ENCODE measurements at regions not wholly inside any gene's neighbourhood (a gene's known extent, or its start where the extent isn't known, plus 50 kb on each side); places are given as distances from the start of the nearest gene placed in this dataset.

DNA sequence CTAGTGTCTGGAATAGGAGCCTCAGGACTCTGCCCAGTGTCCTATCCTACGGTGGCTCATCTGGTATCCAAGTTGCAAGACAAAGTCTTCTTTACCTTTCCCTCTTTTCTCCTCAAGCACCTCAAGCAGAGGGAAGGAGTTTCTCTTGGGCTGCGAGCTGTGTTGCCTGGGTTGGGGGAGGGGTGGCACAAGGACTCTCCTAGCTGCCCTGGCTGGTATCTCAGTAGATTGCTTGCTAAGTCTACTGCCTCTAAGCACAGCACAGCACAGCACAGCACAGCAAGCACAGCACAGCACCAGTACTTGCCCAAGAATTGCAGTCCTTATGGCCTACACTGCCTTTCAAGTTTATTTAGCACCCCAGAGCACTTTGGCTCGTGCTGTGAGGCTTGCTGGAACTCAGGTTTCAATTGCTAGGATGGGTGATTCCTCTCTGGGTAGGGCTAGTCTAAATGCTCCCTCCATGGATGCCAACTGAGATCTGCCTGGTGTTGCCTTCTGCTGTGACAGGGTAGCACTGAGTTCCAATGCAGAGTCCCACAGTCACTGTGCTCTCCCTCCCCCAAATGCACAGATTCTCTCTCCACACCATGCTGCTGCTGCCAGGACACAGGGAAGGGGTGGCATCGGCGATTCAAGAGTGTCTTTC lies 213.1 kb upstream of the POU5F2 start:
- H2BK15ac ChIP-seq (ENCODE audit: low read length), result no peak overlapping the region
- H2BK20ac ChIP-seq (ENCODE audit: low read length), result no peak overlapping the region
- peaks cover 0 to 1% (median 0%) of the 10 kb centered on the region in 4 experiments; a peak in 1 of 7 replicates for H3K27me3 ChIP-seq (replicated peaks in 1 of 4; ENCODE audit: control insufficient read depth in 3 of 4, extremely low read depth in 1 of 4, insufficient read depth in 3 of 4, low read length in 3 of 4)
- 0 out of 2 replicates have a peak overlapping the region, but pooled peaks have one; percentile 21 for H3K18ac ChIP-seq (ENCODE audit: extremely low read depth, low read length)
- ChIA-PET CTCF (ENCODE audit: partially characterized antibody) (no interaction called here), POLR2A (ENCODE audit: partially characterized antibody) (no interaction called here)
- no peak overlapping the region for H3K56ac ChIP-seq (replicated peaks; ENCODE audit: insufficient read length, low read depth, low read length)
- no peaks in the 10 kb centered on the region for H3K9me3 ChIP-seq (ENCODE audit: insufficient read depth in 2 of 2, low read depth in 1 of 2, low read length in 1 of 2)
- peak overlapping the region; percentile 47; the same call in 1 of the 2 replicates for H2AFZ ChIP-seq (ENCODE audit: low read length)
- no peak overlapping the region for H4K5ac ChIP-seq (ENCODE audit: insufficient read length, low read depth, low read length)
- H3K79me2 ChIP-seq (ENCODE audit: control insufficient read depth in 1 of 2, insufficient read depth in 2 of 2, low read length in 2 of 2), result no peaks in the 10 kb centered on the region
- H3K23ac ChIP-seq (ENCODE audit: insufficient read length), result no peak overlapping the region
- no peak overlapping the region for H3K4me3 ChIP-seq (ENCODE audit: extremely low read depth in 1 of 4, insufficient read depth in 2 of 4, low read depth in 3 of 4, low read length in 4 of 4)
- H4K8ac ChIP-seq (ENCODE audit: extremely low read depth, insufficient read depth, low read length), result no peak overlapping the region
- H3K4me1 ChIP-seq (replicated peaks in 1 of 4; ENCODE audit: control insufficient read depth in 3 of 4, insufficient read depth in 4 of 4, low read length in 3 of 4), result peaks cover 0 to 6% (median 2%) of the 10 kb centered on the region in 4 experiments; a peak in 3 of 7 replicates
- 0 out of 4 replicates have a peak, but pooled peaks of 1 of the 2 experiments have one; percentile 5 for TF ChIP-seq RAD21 (IDR thresholded peaks at IDR 0.05 in 1 of 2, conservative IDR thresholded peaks at IDR 0.05 in 1 of 2; ENCODE audit: low read depth in 2 of 2, low read length in 2 of 2)
- TF ChIP-seq, protein P1, sequence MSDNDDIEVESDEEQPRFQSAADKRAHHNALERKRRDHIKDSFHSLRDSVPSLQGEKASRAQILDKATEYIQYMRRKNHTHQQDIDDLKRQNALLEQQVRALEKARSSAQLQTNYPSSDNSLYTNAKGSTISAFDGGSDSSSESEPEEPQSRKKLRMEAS (IDR thresholded peaks at IDR 0.05), result no peak
- TF ChIP-seq BRCA1 (IDR thresholded peaks at IDR 0.05; ENCODE audit: low read depth, low read length), result no peak
- TF ChIP-seq TCF12 (IDR thresholded peaks at IDR 0.05; ENCODE audit: low read depth, low read length), result no peak
- DNase-seq (ENCODE audit: low read depth in 1 of 2, low spot score in 2 of 2) (no peak), FAIRE-seq (no peak)
- H4K20me1 ChIP-seq (replicated peaks in 1 of 2; ENCODE audit: control insufficient read depth in 1 of 2, insufficient read depth in 2 of 2, low read length in 2 of 2), result no peaks in the 10 kb centered on the region
- H2BK12ac ChIP-seq (ENCODE audit: low read depth, low read length), result peak overlapping the region; percentile 30; the same call in 1 of the 2 replicates
- WGBS, 2 experiments (ENCODE audit: extremely low coverage in 1 of 2, insufficient coverage in 1 of 2, insufficient read length in 1 of 2, insufficient replicate concordance in 2 of 2, low coverage in 1 of 2, low lambda C conversion rate in 2 of 2, missing lambda C conversion rate in 1 of 2), result 88% methylated on average over 5 of the region's 5 CpGs; no CpG with 5 or more reads in 1 of the 2 experiments
- H4K91ac ChIP-seq (replicated peaks; ENCODE audit: insufficient read length, low read length), result no peak overlapping the region
- no peaks in the 10 kb centered on the region for H3K79me1 ChIP-seq (ENCODE audit: low read depth, low read length)
- H3K9ac ChIP-seq (replicated peaks in 1 of 4; ENCODE audit: extremely low read depth in 1 of 4, low read depth in 3 of 4, low read length in 3 of 4), result no peak overlapping the region
- no peak overlapping the region for H2BK120ac ChIP-seq (replicated peaks; ENCODE audit: low read depth, low read length)
- peak overlapping the region in 1 of 2 experiments; percentile 25; a peak in 1 of 4 replicates for H3K4me2 ChIP-seq (ENCODE audit: insufficient read depth in 1 of 2, low read depth in 2 of 2, low read length in 2 of 2)
- H3K23me2 ChIP-seq (ENCODE audit: low read depth, low read length), result no peaks in the 10 kb centered on the region
- H2BK5ac ChIP-seq (ENCODE audit: low read depth, low read length), result no peak overlapping the region
- H2AK5ac ChIP-seq (ENCODE audit: low read depth, low read length), result no peak overlapping the region
- no peaks in the 10 kb centered on the region for H3K36me3 ChIP-seq (ENCODE audit: control insufficient read depth in 2 of 4, insufficient read depth in 4 of 4, low read length in 3 of 4)
- H3K14ac ChIP-seq (ENCODE audit: insufficient read length), result no peak overlapping the region
- no peak overlapping the region for H3K27ac ChIP-seq (ENCODE audit: low read depth, low read length)
- H3K4ac ChIP-seq (replicated peaks; ENCODE audit: insufficient read length, low read depth, low read length), result no peak overlapping the region

Data from H1 (cell line).